ENCODE measurements at regions not wholly inside any gene's neighbourhood (a gene's known extent, or its start where the extent isn't known, plus 50 kb on each side); places are given as distances from the start of the nearest gene placed in this dataset.

- TF ChIP-seq POLR2A (IDR thresholded peaks at IDR 0.05) (no peak), EP300 (IDR thresholded peaks at IDR 0.05) (no peak)
- TF ChIP-seq, protein P1, sequence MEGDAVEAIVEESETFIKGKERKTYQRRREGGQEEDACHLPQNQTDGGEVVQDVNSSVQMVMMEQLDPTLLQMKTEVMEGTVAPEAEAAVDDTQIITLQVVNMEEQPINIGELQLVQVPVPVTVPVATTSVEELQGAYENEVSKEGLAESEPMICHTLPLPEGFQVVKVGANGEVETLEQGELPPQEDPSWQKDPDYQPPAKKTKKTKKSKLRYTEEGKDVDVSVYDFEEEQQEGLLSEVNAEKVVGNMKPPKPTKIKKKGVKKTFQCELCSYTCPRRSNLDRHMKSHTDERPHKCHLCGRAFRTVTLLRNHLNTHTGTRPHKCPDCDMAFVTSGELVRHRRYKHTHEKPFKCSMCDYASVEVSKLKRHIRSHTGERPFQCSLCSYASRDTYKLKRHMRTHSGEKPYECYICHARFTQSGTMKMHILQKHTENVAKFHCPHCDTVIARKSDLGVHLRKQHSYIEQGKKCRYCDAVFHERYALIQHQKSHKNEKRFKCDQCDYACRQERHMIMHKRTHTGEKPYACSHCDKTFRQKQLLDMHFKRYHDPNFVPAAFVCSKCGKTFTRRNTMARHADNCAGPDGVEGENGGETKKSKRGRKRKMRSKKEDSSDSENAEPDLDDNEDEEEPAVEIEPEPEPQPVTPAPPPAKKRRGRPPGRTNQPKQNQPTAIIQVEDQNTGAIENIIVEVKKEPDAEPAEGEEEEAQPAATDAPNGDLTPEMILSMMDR (IDR thresholded peaks at IDR 0.05) = no peak
- Histone ChIP-seq H3K4me3 (no peak overlapping the region), H3K27ac (no peak overlapping the region), H3K4me1 (ENCODE audit: insufficient read depth) (peaks cover 8% of the 10 kb centered on the region), H3K36me3 (no peaks in the 10 kb centered on the region), H3K9me3 (no peaks in the 10 kb centered on the region), H3K27me3 (no peaks in the 10 kb centered on the region)
- 2 to 3% (median 3%) methylated on average over 61 to 62 of the region's 62 CpGs for WGBS, 3 donors
- no peak for DNase-seq
- intact Hi-C loops (cut with DNase I) = no loop called here
Measured at GRCh38 chr7:155373359-155374273, 75.9 kb downstream of the INSIG1 start.

DNA sequence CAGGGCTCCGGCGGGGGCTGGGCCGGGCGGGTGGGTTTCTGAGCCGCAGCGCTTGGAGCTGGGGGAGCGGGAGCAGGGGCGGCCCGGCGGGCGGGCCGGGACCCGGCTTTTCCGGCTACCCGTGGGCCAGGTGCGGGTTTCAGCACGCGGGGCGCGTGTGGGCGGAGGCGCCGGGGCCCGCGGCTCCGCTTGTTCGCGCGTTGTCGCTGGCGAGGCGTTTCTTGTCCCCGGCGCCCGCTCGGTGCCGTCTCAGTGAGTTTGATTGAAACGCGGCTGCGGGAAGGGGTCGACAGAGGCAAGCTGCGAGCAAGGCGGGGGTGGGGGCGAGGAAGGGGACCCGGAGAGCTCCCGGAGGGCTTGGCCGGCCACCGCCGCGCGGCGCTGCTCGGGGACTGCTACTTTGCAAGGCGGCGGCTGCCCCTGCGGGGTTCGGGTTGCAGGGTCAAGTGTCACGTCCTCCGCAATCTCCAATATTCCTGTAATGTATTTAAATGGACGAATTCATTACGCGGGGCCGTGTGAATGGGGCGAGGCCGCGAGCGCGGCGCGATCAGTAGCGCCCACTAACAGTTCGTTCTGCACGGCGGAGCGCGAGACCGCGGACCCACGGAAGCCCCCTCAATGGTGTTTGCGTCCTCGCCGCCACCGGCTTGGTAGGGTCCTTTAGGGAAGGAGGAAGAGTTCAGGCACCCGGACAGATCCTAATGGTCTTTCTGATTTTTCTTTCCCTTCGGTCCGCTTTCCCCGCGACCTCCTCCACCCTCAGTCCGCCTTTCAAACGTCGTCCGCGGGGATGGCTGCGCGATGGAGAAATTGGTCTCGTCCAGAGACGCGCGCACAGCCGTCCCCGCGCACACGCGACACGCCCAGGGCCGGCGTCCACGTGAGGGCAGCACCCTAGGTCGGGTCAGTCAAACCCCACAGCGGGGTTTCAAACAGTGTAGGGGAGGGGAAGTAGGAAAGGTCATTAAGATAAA, 76.9 kb downstream of the INSIG1 start:
- no peak for DNase-seq
- Histone ChIP-seq H3K4me1 (ENCODE audit: insufficient read depth) (peaks cover 8% of the 10 kb centered on the region), H3K36me3 (no peaks in the 10 kb centered on the region), H3K9me3 (no peaks in the 10 kb centered on the region), H3K4me3 (no peak overlapping the region), H3K27ac (no peak overlapping the region), H3K27me3 (no peaks in the 10 kb centered on the region)
- intact Hi-C loops (cut with DNase I) = no loop called here
- WGBS, 3 donors = 2% methylated on average over 84 to 110 of the region's 110 CpGs
- TF ChIP-seq EP300 (IDR thresholded peaks at IDR 0.05) (no peak), POLR2A (IDR thresholded peaks at IDR 0.05) (no peak)
- TF ChIP-seq, protein P1 (IDR thresholded peaks at IDR 0.05) = no peak

DNA sequence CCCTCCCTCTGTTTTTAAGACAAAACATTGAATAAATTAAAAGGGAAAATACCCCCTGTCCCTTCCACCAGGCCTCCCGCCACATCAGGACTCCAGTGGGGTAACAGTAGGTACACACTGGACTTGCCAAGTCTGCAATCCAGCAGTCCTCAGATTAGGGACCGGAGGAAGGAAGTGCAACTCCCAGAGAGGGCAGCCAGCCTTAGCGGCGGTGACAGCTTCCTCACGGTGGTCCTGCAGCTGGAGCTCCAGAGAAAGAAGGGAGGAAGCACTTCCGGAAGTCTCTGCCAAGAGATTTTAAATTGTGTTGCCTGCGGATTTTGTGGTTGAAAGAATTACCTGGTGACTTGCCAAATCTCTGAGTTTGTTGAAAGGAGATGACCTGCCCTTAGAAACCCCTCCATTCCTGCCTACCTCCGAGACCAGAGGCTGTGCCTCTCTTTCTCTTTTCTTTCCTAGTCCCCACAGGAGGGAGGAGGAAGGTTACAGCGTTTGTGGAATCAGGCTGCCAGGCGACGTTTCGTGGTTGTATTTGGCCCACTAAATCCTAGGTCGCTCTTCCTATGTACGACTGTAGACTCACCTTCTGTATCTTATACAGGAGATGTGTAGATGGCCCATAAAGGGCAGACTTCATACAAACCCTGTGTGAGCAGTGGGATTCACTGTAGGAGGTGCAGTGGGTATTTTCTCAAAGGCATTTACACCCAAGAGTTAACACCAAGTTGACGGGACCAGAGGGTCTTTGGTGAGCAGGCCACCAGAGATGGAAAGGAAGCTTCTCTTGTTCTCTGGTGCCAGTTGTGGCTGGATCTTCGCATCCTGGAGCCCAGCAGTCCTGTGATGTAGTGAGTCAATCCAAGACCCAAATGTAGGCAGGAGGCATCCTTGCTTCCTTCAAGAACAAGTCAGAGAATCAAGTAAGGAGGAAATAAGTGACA, 77.9 kb downstream of the INSIG1 start:
- intact Hi-C loops (cut with DNase I) = no loop called here
- 5 to 7% (median 5%) methylated on average over 16 of the region's 16 CpGs for WGBS, 3 donors
- Histone ChIP-seq H3K27me3 (no peaks in the 10 kb centered on the region), H3K9me3 (no peaks in the 10 kb centered on the region), H3K36me3 (no peaks in the 10 kb centered on the region), H3K27ac (no peak overlapping the region), H3K4me1 (ENCODE audit: insufficient read depth) (peaks cover 8% of the 10 kb centered on the region), H3K4me3 (no peak overlapping the region)
- DNase-seq = no peak
- TF ChIP-seq EP300 (IDR thresholded peaks at IDR 0.05) (no peak), POLR2A (IDR thresholded peaks at IDR 0.05) (no peak)
- TF ChIP-seq, protein P1 (IDR thresholded peaks at IDR 0.05) = no peak
